ENCODE measurements at regions not wholly inside any gene's neighbourhood (a gene's known extent, or its start where the extent isn't known, plus 50 kb on each side); places are given as distances from the start of the nearest gene placed in this dataset.

DNA sequence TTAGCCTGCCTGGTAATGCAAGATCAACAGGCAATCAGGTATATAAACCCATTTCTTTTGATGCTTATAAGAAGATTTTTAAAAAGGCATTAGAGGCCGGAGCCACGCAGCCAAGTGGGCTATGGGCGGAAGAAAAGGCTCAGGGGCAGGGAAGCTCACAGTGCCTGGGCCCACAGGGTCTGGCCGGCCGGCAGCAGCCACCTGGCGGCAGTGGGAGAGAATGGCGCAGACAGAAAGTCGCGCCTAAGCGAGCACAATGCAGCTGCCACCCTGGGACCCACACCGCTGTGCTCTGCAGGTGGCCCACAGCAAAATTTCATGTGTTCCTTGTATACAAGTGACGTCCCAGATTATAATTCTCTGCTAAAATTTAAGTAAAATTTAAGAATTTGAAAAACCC lies 448.6 kb upstream of the RASGRP1 start:
- no peak overlapping the region for H3K4me3 ChIP-seq (replicated peaks in 1 of 3; ENCODE audit: insufficient read depth in 1 of 3, low read depth in 1 of 3, low read length in 3 of 3)
- CTCF ChIA-PET: interaction anchor here (1.4 kb wide), 1 partner anchor 34 kb away, joined by 3 read pairs; no protein-coding TSS in a partner anchor
- no peak overlapping the region for H3K9ac ChIP-seq (replicated peaks; ENCODE audit: extremely low read depth, insufficient read depth, low read length)
- BruUV-seq (replicated peaks): no TSS peak
- H3K4me2 ChIP-seq (ENCODE audit: insufficient read depth, low read length): no peak overlapping the region
- H3K4me1 ChIP-seq (ENCODE audit: control insufficient read depth, extremely low read depth, insufficient read depth, low read length): no peaks in the 10 kb centered on the region
- no peaks in the 10 kb centered on the region for H3K36me3 ChIP-seq (ENCODE audit: control insufficient read depth in 2 of 2, extremely low read depth in 1 of 2, insufficient read depth in 2 of 2, low read length in 2 of 2)
- H4K20me1 ChIP-seq (replicated peaks; ENCODE audit: control insufficient read depth, extremely low read depth, insufficient read depth, low read length): no peaks in the 10 kb centered on the region
- H3K27me3 ChIP-seq (ENCODE audit: control insufficient read depth in 2 of 2, insufficient read depth in 2 of 2, low read length in 2 of 2): no peaks in the 10 kb centered on the region
- FAIRE-seq (no peak), DNase-seq (ENCODE audit: low read depth, low spot score) (no peak)
- no peak for TF ChIP-seq JUN (IDR thresholded peaks at IDR 0.05; ENCODE audit: borderline replicate concordance, insufficient read depth, insufficient read length, low read depth)
- no peak for TF ChIP-seq FOS (IDR thresholded peaks at IDR 0.05; ENCODE audit: borderline replicate concordance, insufficient read depth, low read length)
- TF ChIP-seq EZH2 (IDR thresholded peaks at IDR 0.05; ENCODE audit: borderline replicate concordance, low read depth, low read length, severe bottlenecking): no peak
- TF ChIP-seq MYC (IDR thresholded peaks at IDR 0.05; ENCODE audit: low read depth, low read length): no peak
- no peak for TF ChIP-seq GATA2 (IDR thresholded peaks at IDR 0.05; ENCODE audit: insufficient read depth, insufficient read length, low read depth, low read length)
- TF ChIP-seq, protein P1, sequence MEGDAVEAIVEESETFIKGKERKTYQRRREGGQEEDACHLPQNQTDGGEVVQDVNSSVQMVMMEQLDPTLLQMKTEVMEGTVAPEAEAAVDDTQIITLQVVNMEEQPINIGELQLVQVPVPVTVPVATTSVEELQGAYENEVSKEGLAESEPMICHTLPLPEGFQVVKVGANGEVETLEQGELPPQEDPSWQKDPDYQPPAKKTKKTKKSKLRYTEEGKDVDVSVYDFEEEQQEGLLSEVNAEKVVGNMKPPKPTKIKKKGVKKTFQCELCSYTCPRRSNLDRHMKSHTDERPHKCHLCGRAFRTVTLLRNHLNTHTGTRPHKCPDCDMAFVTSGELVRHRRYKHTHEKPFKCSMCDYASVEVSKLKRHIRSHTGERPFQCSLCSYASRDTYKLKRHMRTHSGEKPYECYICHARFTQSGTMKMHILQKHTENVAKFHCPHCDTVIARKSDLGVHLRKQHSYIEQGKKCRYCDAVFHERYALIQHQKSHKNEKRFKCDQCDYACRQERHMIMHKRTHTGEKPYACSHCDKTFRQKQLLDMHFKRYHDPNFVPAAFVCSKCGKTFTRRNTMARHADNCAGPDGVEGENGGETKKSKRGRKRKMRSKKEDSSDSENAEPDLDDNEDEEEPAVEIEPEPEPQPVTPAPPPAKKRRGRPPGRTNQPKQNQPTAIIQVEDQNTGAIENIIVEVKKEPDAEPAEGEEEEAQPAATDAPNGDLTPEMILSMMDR (IDR thresholded peaks at IDR 0.05; ENCODE audit: extremely low read depth in 1 of 2, insufficient read depth in 1 of 2, low read depth in 1 of 2, low read length in 2 of 2): no peak
- TF ChIP-seq POLR2AphosphoS5 (IDR thresholded peaks at IDR 0.05; ENCODE audit: insufficient read depth, low read depth, low read length): no peak
- TF ChIP-seq, protein P2, sequence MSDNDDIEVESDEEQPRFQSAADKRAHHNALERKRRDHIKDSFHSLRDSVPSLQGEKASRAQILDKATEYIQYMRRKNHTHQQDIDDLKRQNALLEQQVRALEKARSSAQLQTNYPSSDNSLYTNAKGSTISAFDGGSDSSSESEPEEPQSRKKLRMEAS (IDR thresholded peaks at IDR 0.05; ENCODE audit: insufficient read depth, insufficient read length): no peak
- no peak for TF ChIP-seq POLR2A (IDR thresholded peaks at IDR 0.05; ENCODE audit: low read depth, low read length)
- no peak overlapping the region for H3K27ac ChIP-seq (ENCODE audit: insufficient read depth, low read depth, low read length)
- no peak overlapping the region for H2AFZ ChIP-seq (ENCODE audit: low read depth, low read length)
- no peaks in the 10 kb centered on the region for H3K9me1 ChIP-seq (replicated peaks; ENCODE audit: control insufficient read depth, extremely low read depth, insufficient read depth, low read length)
- H3K9me3 ChIP-seq (replicated peaks; ENCODE audit: control insufficient read depth, insufficient read depth, low read length): no peaks in the 10 kb centered on the region
- POLR2A ChIA-PET: no interaction called here
- intact Hi-C loops (cut with micrococcal nuclease): no loop called here
- no peaks in the 10 kb centered on the region for H3K79me2 ChIP-seq (ENCODE audit: control insufficient read depth, insufficient read depth, low read length)
- dilution Hi-C loops (cut with MboI; ENCODE audit: extremely low pct_ligation_motif_present, low sequenced_read_pairs): no loop called here

Measured in endothelial cell of umbilical vein (primary cell).